Mesothelial cell of epicardium (in vitro differentiated cells): ENCODE measurements at regions not wholly inside any gene's neighbourhood (a gene's known extent, or its start where the extent isn't known, plus 50 kb on each side); places are given as distances from the start of the nearest gene placed in this dataset.
A peak's percentile ranks its signal among the peaks of the same experiment; 100 is the strongest.

ENCODE experiments used
- DNase-seq, 2 experiments: peaks; one replicate each; pipeline ENCODE4 v3.0.0; 2021; ENCODE audit warnings: low spot score in 2 of 2; ENCODE audit not compliant: unreplicated experiment in 2 of 2
- H3K27ac Mint-ChIP-seq: 2 replicates; pipeline ENCODE4 v1.8.0; 2021; ENCODE audit warnings: mixed read lengths
- H3K27me3 Mint-ChIP-seq: 2 replicates; pipeline ENCODE4 v1.8.0; 2021; ENCODE audit warnings: low read depth, mixed read lengths
- H3K36me3 Mint-ChIP-seq: 2 replicates; pipeline ENCODE4 v1.8.0; 2021; ENCODE audit warnings: mixed read lengths
- H3K4me1 Mint-ChIP-seq: 2 replicates; pipeline ENCODE4 v1.8.0; 2021; ENCODE audit warnings: mixed read lengths
- H3K4me3 Mint-ChIP-seq: 2 replicates; pipeline ENCODE4 v1.8.0; 2021; ENCODE audit warnings: mild to moderate bottlenecking, moderate library complexity, mixed read lengths
- H3K9me3 Mint-ChIP-seq: 2 replicates; pipeline ENCODE4 v1.8.0; 2021; ENCODE audit warnings: mixed read lengths
- CTCF ChIP-seq: fragments of 200-600 bp; sonication (generic); IDR thresholded peaks from one replicate; pipeline ENCODE4 v1.5.0; 2021; ENCODE audit warnings: antibody characterized with exemption; ENCODE audit not compliant: unreplicated experiment

DNA sequence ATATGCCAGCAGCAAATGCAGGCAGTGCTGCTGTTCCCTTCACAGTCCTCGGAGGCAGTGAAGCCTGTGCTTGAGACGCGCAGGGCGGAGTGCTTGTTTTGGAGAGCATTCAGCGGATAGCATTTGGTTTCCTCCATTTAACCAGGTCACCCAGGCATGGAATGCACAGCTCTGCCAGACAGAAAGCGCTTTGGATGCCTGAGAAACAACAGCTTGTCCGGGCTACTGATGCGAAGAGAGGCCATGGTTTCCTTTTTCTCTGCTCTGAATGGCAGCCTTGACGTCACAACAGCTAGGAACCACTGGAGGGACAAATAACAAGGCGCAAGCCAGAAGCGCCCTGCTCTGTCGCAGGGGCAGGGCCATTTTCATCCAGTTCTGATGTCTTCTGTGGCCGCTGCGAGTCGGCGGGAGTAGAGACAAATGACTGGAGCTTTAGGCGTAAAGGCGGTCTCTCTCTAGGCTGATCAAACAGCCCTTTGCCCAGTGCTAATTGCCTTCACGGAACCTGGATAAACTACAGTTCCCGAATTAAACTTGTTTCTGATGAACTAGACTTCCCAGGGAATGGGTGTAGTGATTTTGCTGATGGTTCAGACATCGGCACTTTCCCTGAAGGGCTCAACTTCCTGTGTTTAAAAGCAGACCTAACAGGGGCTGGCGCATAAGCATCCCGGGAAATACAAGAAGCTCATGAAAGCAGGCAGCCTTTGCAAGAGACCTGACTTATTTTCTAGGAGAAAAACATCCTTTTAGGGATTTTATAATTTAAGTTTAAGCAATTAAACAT is 187.6 kb upstream of the KLF14 start:
- Mint-ChIP-seq H3K27me3 (no peaks in the 10 kb centered on the region), H3K36me3 (no peaks in the 10 kb centered on the region), H3K4me3 (no peak overlapping the region), H3K4me1 (peaks cover 18% of the 10 kb centered on the region), H3K27ac (no peak overlapping the region), H3K9me3 (no peaks in the 10 kb centered on the region)
- DNase-seq = no peak
- TF ChIP-seq CTCF = no peak

DNA sequence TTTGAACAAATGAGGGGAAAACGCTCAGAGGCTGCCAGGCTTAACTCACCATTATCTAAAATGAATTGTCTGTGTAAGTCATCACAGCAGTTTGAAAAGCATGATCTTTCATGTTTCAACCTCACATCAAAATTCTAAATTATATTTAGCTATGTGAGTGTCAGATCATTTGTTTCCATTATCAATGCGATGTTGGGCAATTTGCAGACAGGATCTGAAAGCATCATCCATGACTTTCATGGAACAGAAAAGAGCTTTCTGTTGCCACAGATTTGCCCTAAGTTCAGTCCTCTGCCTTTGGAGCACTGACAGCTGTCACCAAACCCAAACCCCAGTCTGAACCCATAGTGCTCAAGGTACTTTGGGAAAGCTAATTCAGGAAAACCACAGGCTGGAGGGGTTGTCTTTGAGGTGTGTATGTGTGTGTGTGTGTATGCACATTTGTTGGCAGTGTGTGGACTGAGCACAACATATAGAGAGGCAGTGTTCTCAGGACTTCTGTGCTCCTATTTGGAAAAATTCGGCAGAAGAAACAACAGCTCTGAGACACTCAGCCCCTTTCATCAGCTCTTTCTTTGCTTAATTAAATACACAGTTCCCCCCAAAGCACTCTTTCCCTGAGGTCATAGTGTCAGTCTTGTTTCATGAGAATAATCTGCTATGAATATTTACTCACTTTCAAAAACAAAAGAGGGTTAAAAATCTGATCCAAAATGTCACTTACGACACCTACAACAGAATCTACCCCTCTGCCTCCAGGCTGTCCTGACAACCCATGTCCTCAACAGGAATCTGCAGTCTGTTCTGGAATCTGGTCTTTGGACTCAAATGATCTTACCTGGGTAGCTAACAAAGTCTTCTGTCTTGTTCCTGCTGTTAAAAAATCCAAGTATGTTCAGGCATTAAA is 188.5 kb upstream of the KLF14 start:
- Mint-ChIP-seq H3K27ac (no peak overlapping the region), H3K27me3 (no peaks in the 10 kb centered on the region), H3K9me3 (no peaks in the 10 kb centered on the region), H3K4me1 (peaks cover 15% of the 10 kb centered on the region), H3K36me3 (no peaks in the 10 kb centered on the region), H3K4me3 (no peak overlapping the region)
- no peak for DNase-seq
- no peak for TF ChIP-seq CTCF

DNA sequence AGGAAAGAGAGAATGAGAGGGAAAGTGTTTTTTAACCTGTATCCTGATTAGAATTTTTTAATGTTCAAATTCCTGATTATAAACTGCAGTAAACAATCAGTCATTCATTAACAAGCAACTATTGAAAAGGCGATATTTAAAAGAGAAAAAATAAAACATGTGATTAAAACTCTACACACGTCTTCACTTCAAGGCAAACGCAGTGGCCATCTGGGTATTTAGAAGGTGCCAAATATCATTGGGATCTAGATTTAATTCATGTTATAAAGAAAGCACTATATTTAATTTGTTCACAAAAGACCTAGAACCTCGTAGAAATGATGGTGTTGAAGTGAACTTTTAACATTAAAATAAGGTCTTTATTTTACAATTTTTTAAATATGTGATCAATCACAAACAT is 189.4 kb upstream of the KLF14 start:
- Mint-ChIP-seq H3K4me3 (no peak overlapping the region), H3K36me3 (no peaks in the 10 kb centered on the region), H3K4me1 (peaks cover 9% of the 10 kb centered on the region), H3K27ac (no peak overlapping the region), H3K27me3 (no peaks in the 10 kb centered on the region), H3K9me3 (no peaks in the 10 kb centered on the region)
- DNase-seq = no peak
- TF ChIP-seq CTCF = no peak

DNA sequence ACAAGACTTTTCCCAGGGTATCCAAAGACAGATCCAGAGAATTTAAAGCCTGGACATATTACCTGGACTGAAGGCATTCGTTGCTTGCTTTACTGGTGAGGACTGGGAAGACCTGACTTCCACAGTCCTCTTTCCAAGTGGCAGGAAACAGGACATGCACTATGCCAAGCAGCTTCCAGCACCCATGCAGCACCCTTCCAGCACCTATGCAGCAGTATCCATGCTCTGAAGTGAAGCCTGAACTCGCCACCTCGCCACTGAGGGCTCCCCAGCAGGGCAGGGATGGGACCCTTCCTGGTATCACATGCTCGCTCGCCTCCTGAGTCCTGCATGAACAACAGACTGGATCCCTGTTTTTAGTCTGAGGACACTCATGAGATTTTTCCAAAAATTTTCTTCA is 189.9 kb upstream of the KLF14 start:
- no peak for DNase-seq
- Mint-ChIP-seq H3K9me3 (no peaks in the 10 kb centered on the region), H3K27me3 (no peaks in the 10 kb centered on the region), H3K4me3 (no peak overlapping the region), H3K4me1 (peaks cover 9% of the 10 kb centered on the region), H3K27ac (no peak overlapping the region), H3K36me3 (no peaks in the 10 kb centered on the region)
- TF ChIP-seq CTCF = no peak

DNA sequence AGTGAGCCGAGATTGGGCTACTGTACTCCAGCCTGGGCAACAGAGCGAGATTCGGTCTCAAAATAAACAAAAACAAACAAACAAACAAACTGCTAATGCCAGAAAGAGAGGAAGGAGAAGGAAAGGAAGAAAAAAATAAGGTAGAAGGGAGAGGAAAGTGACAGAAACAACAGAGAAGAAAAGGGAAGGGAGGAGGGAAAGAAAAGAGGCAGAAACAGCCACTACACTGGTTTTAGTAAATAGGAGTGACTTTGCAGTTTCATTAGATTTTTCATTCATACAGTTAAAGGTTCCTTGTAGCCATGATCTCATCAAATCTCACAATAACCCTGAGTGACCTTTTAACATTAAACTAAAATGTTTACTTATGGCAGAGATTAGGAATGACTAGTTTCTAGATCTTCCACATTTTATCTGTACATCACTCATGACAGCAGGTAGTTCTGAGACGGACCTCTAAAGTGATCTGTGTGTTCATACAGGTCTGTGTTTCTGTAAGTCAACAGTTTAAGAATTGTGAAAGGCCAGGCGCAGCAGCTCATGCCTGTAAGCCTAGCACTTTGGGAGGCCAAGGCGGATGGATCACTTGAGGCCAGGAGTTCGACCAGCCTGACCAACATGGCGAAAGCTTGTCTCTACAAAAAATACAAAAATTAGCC is 191.3 kb upstream of the KLF14 start:
- peak overlapping the region; percentile 49 for H3K27ac Mint-ChIP-seq
- H3K27me3 Mint-ChIP-seq = no peaks in the 10 kb centered on the region
- no peaks in the 10 kb centered on the region for H3K9me3 Mint-ChIP-seq
- H3K4me1 Mint-ChIP-seq = peaks cover 9% of the 10 kb centered on the region
- TF ChIP-seq CTCF = no peak
- no peak overlapping the region for H3K4me3 Mint-ChIP-seq
- H3K36me3 Mint-ChIP-seq = no peaks in the 10 kb centered on the region
- no peak for DNase-seq
